ENCODE measurements at regions not wholly inside any gene's neighbourhood (a gene's known extent, or its start where the extent isn't known, plus 50 kb on each side); places are given as distances from the start of the nearest gene placed in this dataset.

DNA sequence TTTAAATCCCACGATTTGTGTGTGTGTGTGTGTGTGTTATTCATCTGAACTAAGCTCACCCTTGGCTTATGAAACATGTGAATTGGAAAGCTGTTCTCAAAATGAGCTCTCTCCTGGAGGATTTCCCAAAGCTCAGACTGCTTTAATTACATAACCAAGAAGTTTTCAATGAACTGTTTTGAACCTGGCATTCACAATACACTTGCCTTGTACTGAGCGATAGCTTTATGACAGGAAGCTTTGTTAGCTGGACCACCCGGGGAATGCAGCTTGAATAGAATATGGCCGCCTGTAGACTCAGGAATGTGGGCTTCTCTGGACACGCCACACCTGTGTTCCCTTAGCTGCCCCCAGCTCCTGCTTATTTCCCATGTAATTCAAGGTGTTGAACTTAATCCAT is 71.4 kb upstream of the PREP start:
- no peak for DNase-seq

DNA sequence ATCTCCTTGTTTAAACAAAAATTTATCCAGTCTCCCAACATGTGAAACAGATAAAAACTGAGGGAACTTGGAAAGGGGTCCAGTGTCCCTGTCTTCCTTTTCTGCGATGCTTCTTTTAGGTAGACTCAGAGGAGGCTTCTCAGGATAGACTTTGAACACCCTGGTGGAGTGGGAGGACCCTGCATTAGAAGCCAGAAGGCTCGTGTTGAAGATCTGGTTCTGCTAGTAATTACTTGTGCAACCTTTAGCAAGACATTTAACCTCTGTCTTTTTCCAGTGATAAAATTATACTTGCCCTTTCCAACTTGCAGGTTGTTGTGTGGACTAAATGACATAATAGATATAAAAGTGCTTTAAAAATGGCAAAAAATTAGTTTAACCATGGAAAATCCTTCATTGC is 67.1 kb upstream of the PREP start:
- no peak for DNase-seq

DNA sequence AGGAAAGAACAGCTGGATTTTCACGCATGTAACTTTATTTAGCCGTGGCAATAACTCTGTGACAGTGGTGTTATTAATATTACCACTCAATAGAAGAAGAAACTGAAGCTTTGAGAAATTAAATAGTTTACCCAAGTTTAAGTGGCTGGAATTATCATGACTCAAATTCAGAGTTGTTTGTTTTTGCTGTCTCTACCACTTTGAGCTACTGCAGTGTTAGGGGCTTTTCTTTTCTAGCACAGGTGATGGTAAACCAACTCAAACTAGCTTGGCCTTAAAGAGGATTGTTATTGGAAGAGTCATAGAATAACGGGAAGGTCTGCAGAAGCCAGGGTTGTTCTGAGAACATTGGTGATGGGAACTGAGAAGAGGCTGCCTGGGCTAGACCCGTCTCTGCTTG is 66.0 kb upstream of the PREP start:
- no peak for DNase-seq

DNA sequence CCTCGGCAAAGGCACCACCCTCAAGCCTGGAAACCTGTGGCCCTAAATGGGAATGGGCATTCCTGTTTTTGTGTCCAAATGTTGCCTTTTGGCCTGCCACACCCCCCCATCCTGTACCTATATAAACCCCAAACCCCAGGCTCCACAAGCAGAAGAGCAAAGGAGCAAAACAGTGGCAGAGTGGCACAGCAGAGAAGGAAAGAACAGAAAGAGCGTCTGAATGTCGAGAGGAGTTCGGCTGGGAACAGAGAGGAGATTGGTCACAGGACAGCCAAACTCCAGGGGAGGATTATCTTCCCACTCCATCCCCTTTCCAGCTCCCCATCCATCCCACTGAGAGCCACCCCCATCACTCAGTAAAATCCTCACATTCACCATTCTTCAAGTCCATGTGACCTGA is 58.0 kb upstream of the PREP start:
- no peak for DNase-seq

DNA sequence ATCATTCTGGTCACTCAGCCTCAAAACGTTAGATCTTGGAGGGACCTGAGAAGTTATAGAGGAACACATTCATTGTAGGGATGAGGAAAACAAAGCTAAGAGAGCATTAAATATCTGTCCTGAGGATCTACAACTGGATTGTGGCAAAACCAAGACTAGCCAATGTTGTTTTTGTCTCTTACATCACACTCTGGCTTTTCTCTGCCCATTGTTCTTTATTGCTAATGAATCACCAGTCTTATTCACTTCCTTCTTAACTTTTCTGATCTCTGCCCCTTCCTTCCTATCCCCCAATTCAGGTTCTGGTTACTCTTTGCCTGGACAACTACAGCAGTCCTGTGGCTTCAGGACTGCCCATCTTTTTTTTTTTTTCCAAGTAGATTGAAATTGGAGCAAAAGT is 57.0 kb upstream of the PREP start:
- no peak for DNase-seq

DNA sequence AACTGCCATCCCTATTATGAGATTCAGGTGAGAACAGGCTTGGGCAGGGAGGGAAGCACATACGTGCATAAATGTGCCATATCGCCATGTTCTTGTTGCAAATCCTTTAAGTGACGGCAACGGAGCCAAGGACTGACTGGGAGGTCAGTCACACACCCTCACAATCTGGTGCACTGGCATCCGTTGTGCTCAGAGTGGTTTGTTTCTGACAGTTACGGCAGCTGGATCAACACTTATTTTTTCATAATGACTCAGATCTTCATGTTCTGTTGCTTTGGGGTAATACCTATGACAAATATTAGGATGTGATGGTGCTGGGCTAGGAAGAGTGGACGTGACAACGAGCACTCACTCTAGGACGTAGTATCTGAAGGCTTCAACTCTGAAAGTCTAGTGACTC is 56.2 kb upstream of the PREP start:
- no peak for DNase-seq

DNA sequence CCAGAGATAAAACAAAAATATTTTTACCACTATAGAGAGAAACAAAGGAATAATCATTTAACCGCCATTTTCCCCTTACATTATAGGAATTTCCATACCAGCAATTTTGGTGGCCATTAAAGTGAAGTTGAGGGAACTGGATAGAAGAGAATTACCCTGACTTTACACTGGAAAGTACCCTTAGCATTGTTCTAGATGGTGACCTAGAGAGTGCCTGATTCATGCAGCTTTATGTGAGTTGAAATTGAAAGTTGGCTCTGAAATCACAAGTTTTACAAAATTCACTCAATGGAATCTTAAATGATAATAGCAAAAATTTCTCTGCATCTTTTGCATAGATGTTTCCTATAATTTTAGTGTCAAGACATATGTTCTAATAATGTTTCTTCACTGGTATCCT is 55.7 kb upstream of the PREP start:
- no peak for DNase-seq

DNA sequence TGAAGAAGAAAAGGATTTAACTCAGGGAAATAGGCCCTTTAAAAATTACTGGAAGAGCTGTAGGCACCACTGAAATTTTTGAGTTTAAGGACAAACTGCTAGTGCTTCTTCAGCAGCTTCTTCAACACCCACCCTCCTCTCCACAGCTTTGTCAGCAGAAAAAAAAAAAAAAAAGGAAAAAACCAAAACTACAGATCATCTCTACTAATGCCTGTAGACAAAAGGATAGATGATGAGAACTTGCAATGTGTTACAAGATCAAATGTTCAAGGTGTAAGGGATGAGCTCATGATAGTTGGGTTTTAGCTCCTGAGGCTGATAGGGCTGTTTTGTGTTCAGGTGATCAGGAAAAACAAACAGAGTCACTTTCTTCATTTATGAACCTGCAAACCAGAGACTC is 55.2 kb upstream of the PREP start:
- no peak for DNase-seq

DNA sequence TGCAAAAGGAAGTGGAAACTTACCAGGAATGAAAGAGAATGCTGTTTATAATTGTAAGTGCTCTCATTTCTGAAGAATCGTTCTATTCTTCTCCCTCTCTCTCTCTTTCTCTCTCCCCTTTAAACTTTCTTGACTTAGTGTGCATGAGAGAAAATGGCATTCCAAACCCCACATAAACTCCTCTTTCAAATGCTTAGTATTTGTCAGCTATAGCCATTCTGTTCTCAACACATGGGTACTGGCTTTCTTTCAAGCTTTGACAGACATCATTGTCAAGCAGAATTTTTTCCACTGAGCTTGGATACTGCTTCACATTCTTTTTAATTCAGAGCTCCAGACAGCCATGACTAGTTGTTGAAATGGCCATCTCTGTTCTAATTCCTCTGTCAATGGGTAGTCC is 51.1 kb upstream of the PREP start:
- no peak for DNase-seq

DNA sequence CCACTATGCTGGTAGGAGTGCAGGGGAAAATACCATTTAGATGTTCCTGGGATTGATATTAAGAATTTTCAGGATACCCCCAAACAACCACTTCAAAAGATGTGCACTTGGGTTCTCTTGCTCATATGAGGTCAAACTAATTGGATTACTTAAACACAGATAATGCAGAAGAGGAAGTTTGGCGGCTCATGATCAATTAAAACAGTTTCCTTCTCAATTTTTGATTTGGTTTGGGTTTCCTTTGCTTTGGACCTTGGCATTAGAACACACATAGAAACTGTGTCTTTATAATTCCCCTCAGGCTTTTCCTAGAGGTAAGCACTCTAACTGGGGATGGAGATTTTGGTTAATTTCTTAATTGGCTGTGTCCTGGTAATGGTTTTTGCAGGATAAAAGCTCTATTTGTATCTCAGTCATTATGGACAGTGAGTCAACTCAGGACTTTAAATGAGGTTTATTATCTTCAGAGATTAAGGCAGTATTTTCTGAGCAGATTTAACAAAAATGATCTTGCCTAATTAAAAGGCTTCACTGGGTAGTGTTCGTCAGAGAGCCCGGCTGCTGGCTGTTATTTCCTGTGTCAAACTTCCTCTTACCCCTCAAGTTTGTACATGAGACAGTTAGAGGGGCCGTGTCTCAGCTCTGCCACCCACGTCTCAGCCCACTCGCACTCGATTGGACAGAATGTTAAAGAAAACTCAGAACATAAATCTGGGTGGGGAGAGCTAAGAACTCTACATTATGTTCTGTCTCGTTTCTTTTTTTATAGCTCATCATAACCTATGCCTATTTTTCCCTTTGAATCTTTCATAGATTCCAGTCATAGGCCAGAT is 50.3 kb upstream of the PREP start:
- no peak for DNase-seq

Data from RPMI8226 (cell line).